ENCODE measurements at regions not wholly inside any gene's neighbourhood (a gene's known extent, or its start where the extent isn't known, plus 50 kb on each side); places are given as distances from the start of the nearest gene placed in this dataset.

- TF ChIP-seq CTCF (IDR thresholded peaks at IDR 0.05), result no peak
These were observed 69.2 kb upstream of the PRR5 start for GRCh38 chr22:44632541-44633396.

- no peak for TF ChIP-seq CTCF (IDR thresholded peaks at IDR 0.05)
These were observed 71.2 kb upstream of the PRR5 start for GRCh38 chr22:44630826-44631225.

GRCh38 chr22:44628835-44629234 is 73.2 kb upstream of the PRR5 start:
- TF ChIP-seq CTCF (IDR thresholded peaks at IDR 0.05), result no peak

- no peak for TF ChIP-seq CTCF (IDR thresholded peaks at IDR 0.05)
These were observed 73.7 kb upstream of the PRR5 start for GRCh38 chr22:44628273-44628672.

GRCh38 chr22:44627521-44628139 is 74.4 kb upstream of the PRR5 start:
- TF ChIP-seq CTCF (IDR thresholded peaks at IDR 0.05), result no peak

GRCh38 chr22:44625981-44626687 is 75.9 kb upstream of the PRR5 start:
- peak; percentile 92 for TF ChIP-seq CTCF (IDR thresholded peaks at IDR 0.05)

GRCh38 chr22:44625421-44625760 is 76.6 kb upstream of the PRR5 start:
- TF ChIP-seq CTCF (IDR thresholded peaks at IDR 0.05), result no peak
